Heart right ventricle (tissue), 16 donors: ENCODE measurements at regions not wholly inside any gene's neighbourhood (a gene's known extent, or its start where the extent isn't known, plus 50 kb on each side); places are given as distances from the start of the nearest gene placed in this dataset.
A peak's percentile ranks its signal among the peaks of the same experiment; 100 is the strongest.

Source experiments
- ATAC-seq, 8 donors: fragments of 200-7000 bp; cut with Tn5 transposase; one replicate each; pipeline ENCODE4 v1.9.1; 2020; ENCODE audit warnings: mild to moderate bottlenecking in 8 of 8, moderate library complexity in 8 of 8, moderate number of reproducible peaks in 1 of 8
- DNase-seq, 2 donors: peaks; one replicate each; pipeline ENCODE4 v3.0.0-alpha.2; 2020
- H3K27ac ChIP-seq, 10 donors: fragments of 200-600 bp; sonication (generic) in 2 of 10; one replicate each; pipeline versions ENCODE4 v1.5.0 to v1.8.0; 2020 to 2022; ENCODE audit warnings: mild to moderate bottlenecking in 3 of 10
- H3K27me3 ChIP-seq, 7 donors: fragments of 200-600 bp; one replicate each; pipeline ENCODE4 v1.8.0; 2021 to 2022; ENCODE audit warnings: mild to moderate bottlenecking in 2 of 7
- H3K36me3 ChIP-seq, 9 donors: fragments of 200-600 bp; sonication (generic) in 1 of 9; one replicate each; pipeline versions ENCODE4 v1.5.0 to v1.8.0; 2020 to 2022; ENCODE audit warnings: mild to moderate bottlenecking in 2 of 9
- H3K4me1 ChIP-seq, 9 donors: fragments of 200-600 bp; sonication (generic) in 1 of 9; one replicate each; pipeline versions ENCODE4 v1.5.0 to v1.8.0; 2020 to 2022; ENCODE audit warnings: mild to moderate bottlenecking in 4 of 9
- H3K4me3 ChIP-seq, 10 donors: fragments of 200-600 bp; sonication (generic) in 2 of 10; one replicate each; pipeline versions ENCODE4 v1.5.0 to v1.8.0; 2020 to 2022; ENCODE audit warnings: mild to moderate bottlenecking in 7 of 10, moderate library complexity in 2 of 10
- H3K9me3 ChIP-seq, 11 donors: fragments of 200-600 bp in 10 of 11; sonication (generic) in 2 of 11; one replicate each; pipeline versions ENCODE4 v1.5.0 to v1.8.0; 2013 to 2022; ENCODE audit warnings: mild to moderate bottlenecking in 2 of 11, control low read depth in 1 of 11, moderate library complexity in 1 of 11
- CTCF ChIP-seq, 9 donors: fragments of 200-600 bp; sonication (generic) in 2 of 9; IDR thresholded peaks; one replicate each; pipeline versions ENCODE4 v1.5.0 to v1.8.0; 2021 to 2022; ENCODE audit warnings: antibody characterized with exemption in 9 of 9, mild to moderate bottlenecking in 5 of 9, moderate library complexity in 1 of 9
- WGBS, 2 donors: extraction: QIAGEN DNeasy Blood & Tissue Kit; methylation state at CpG; one replicate each; pipeline ENCODE4 v1.1.7; 2013; ENCODE audit warnings: inconsistent platforms in 1 of 2; 5-methylcytosine and 5-hydroxymethylcytosine counted together
- intact Hi-C, 10 donors: fragments of 100-400 bp; cut with DNase I; formaldehyde crosslinking; loops; one replicate each; pipeline versions ENCODE4 v1.11.1 to v1.14.2; 2022
- donor health status: Arrhythmogenic right ventricular cardiomyopathy.
- donor health status: ischemic (EF 13 %, LVEDD 7.1; RV severe dilation, severe dysfunction).
- donor health status: healthy with polysubstance abuse.
- donor health status: DM: no; HTN: yes; CAD: no.
- donor health status: DM: no; HTN: no; CAD: no.
- donor health status: ischemic (EF 25% LVEDD 6.9; RV normal size, moderate dysfunction).
- donor health status: ischemic (EF 25% LVEDD 5.7; RV mildly dilated, moderate dysfunction).
- donor health status: healthy.
- donor health status: DM: yes; HTN: yes; CAD: no.
- donor health status: Ischemic cardiomyopathy.
- donor health status: ischemic (EF 35%, LVEDD 5.7; RV mildly dilated, moderate dysfunction).
- donor health status: nonischemic (EF 11% LVEDD 7.7; RV severe dilation, severe dysfunction).
- donor health status: DM: yes; HTN: yes; CAD: no.
- donor health status: PGD.
- donor health status: ischemic (EF 29% LVEDD 5.4; RV normal size, mild dysfunction).
- donor health status: nonischemic (EF 23%, LVEDD 6.1; RV moderate dilation, normal function).

GRCh38 chr1:228920831-228921230, 185.6 kb downstream of the RHOU start:
- Histone ChIP-seq H3K27ac (peak overlapping the region in 1 of 10 donors; percentile 63), H3K36me3 (no peaks in the 10 kb centered on the region), H3K4me1 (peaks cover 0 to 25% (median 0%) of the 10 kb centered on the region in 9 donors), H3K9me3 (peaks cover 0 to 10% (median 0%) of the 10 kb centered on the region in 11 donors), H3K27me3 (no peaks in the 10 kb centered on the region), H3K4me3 (no peak overlapping the region)
- DNase-seq (no peak), ATAC-seq (no peak)
- no peak for TF ChIP-seq CTCF (IDR thresholded peaks at IDR 0.05)
- intact Hi-C loops: loop anchor here in 1 of 10 donors (10.0 kb wide), 1 partner anchor 146 kb away; no protein-coding TSS in a partner anchor
- WGBS, 2 donors: 60 to 62% methylated on average over 4 of the region's 4 CpGs

- Histone ChIP-seq H3K9me3 (peaks cover 0 to 15% (median 0%) of the 10 kb centered on the region in 11 donors), H3K4me3 (no peak overlapping the region), H3K4me1 (peaks cover 0 to 25% (median 0%) of the 10 kb centered on the region in 9 donors), H3K36me3 (no peaks in the 10 kb centered on the region), H3K27ac (peak overlapping the region in 1 of 10 donors; percentile 63), H3K27me3 (no peaks in the 10 kb centered on the region)
- ATAC-seq (peak in 3 of 8 donors; percentile 28 to 62 (median 39)), DNase-seq (no peak)
- intact Hi-C loops: loop anchor here in 1 of 10 donors (10.0 kb wide), 1 partner anchor 147 kb away; no protein-coding TSS in a partner anchor
- WGBS, 2 donors: 78 to 83% methylated on average over 7 of the region's 7 CpGs
- TF ChIP-seq CTCF (IDR thresholded peaks at IDR 0.05): no peak
Measured at GRCh38 chr1:228921481-228921880, 186.2 kb downstream of the RHOU start.

GRCh38 chr1:228922722-228923376, 187.6 kb downstream of the RHOU start:
- Histone ChIP-seq H3K36me3 (no peaks in the 10 kb centered on the region), H3K9me3 (peaks cover 0 to 15% (median 0%) of the 10 kb centered on the region in 11 donors), H3K4me1 (peaks cover 0 to 25% (median 0%) of the 10 kb centered on the region in 9 donors), H3K27me3 (no peaks in the 10 kb centered on the region), H3K27ac (no peak overlapping the region), H3K4me3 (no peak overlapping the region)
- TF ChIP-seq CTCF (IDR thresholded peaks at IDR 0.05): no peak
- intact Hi-C loops: loop anchor here in 1 of 10 donors (10.0 kb wide), 1 partner anchor 148 kb away; no protein-coding TSS in a partner anchor
- 86 to 94% methylated on average over 5 of the region's 5 CpGs for WGBS, 2 donors
- ATAC-seq (no peak), DNase-seq (no peak)

GRCh38 chr1:228923973-228924686, 188.9 kb downstream of the RHOU start:
- no peaks in the 10 kb centered on the region for H3K27me3 ChIP-seq
- no peaks in the 10 kb centered on the region for H3K36me3 ChIP-seq
- 82 to 88% methylated on average over 4 of the region's 4 CpGs for WGBS, 2 donors
- peaks cover 0 to 25% (median 0%) of the 10 kb centered on the region in 9 donors for H3K4me1 ChIP-seq
- DNase-seq: no peak
- TF ChIP-seq CTCF (IDR thresholded peaks at IDR 0.05): no peak
- intact Hi-C loops: loop anchor here in 1 of 10 donors (10.0 kb wide), 1 partner anchor 149 kb away; no protein-coding TSS in a partner anchor
- no peak overlapping the region for H3K27ac ChIP-seq
- no peak for ATAC-seq
- peaks cover 0 to 15% (median 0%) of the 10 kb centered on the region in 11 donors for H3K9me3 ChIP-seq
- H3K4me3 ChIP-seq: no peak overlapping the region
